DOHH2 (cell line): ENCODE measurements at regions not wholly inside any gene's neighbourhood (a gene's known extent, or its start where the extent isn't known, plus 50 kb on each side); places are given as distances from the start of the nearest gene placed in this dataset.

Source experiments
- H3F3A ChIP-seq: fragments of 200-600 bp; sonication (generic), shearing (Covaris generic); 2 replicates; pipeline ENCODE4 v1.6.0; 2016; ENCODE audit warnings: antibody characterized with exemption, mild to moderate bottlenecking; ENCODE audit not compliant: control insufficient read depth, insufficient read depth
- H3K27ac ChIP-seq: fragments of 200-600 bp; sonication (generic); 2 replicates; pipeline ENCODE4 v1.5.1; 2014; ENCODE audit warnings: low read depth, mild to moderate bottlenecking, low read length, moderate library complexity
- H3K27me3 ChIP-seq: fragments of 200-600 bp; sonication (generic); 2 replicates; pipeline ENCODE4 v1.6.1; 2014; ENCODE audit warnings: mild to moderate bottlenecking, low read length, mixed read lengths; ENCODE audit not compliant: control insufficient read depth
- H3K36me3 ChIP-seq: fragments of 200-600 bp; sonication (generic); 2 replicates; pipeline ENCODE4 v1.6.1; 2014; ENCODE audit warnings: mild to moderate bottlenecking, low read length, moderate library complexity, mixed read lengths; ENCODE audit not compliant: control insufficient read depth
- H3K4me1 ChIP-seq: fragments of 200-600 bp; sonication (generic); 2 replicates; pipeline ENCODE4 v1.6.1; 2014; ENCODE audit warnings: mild to moderate bottlenecking, low read length, mixed read lengths; ENCODE audit not compliant: control insufficient read depth
- H3K4me2 ChIP-seq: fragments of 200-600 bp; sonication (generic); 2 replicates; pipeline ENCODE4 v1.6.0; 2014; ENCODE audit warnings: mild to moderate bottlenecking, low read length, moderate library complexity
- H3K4me3 ChIP-seq: fragments of 200-600 bp; sonication (generic); 2 replicates; pipeline ENCODE4 v1.5.1; 2014; ENCODE audit warnings: mild to moderate bottlenecking, low read length, mixed read lengths
- H3K79me2 ChIP-seq: fragments of 200-600 bp; sonication (generic); 2 replicates; pipeline ENCODE4 v1.6.1; 2014; ENCODE audit warnings: mild to moderate bottlenecking, low read length, mixed read lengths; ENCODE audit not compliant: control insufficient read depth
- H3K9me2 ChIP-seq: fragments of 200-600 bp; sonication (generic); replicated peaks from 2 replicates; pipeline ENCODE4 v1.6.1; 2014; ENCODE audit warnings: mild to moderate bottlenecking, low read length, mixed read lengths; ENCODE audit not compliant: control insufficient read depth
- H3K9me3 ChIP-seq: fragments of 200-600 bp; sonication (generic); 2 replicates; pipeline ENCODE4 v1.6.1; 2014; ENCODE audit warnings: antibody characterized with exemption, low read length, mixed read lengths; ENCODE audit not compliant: control insufficient read depth, insufficient read depth
- H4K20me1 ChIP-seq: fragments of 200-600 bp; sonication (generic); 2 replicates; pipeline ENCODE4 v1.6.0; 2014; ENCODE audit warnings: low read depth, mild to moderate bottlenecking, antibody characterized with exemption, low read length, moderate library complexity; ENCODE audit not compliant: control insufficient read depth, insufficient read depth
- EZH2phosphoT487 ChIP-seq: fragments of 200-600 bp; sonication (generic); IDR thresholded peaks from 2 replicates; pipeline ENCODE4 v1.6.1; 2017; ENCODE audit warnings: borderline replicate concordance, mild to moderate bottlenecking, antibody characterized with exemption, low read length, moderate library complexity, mixed read lengths
- TF ChIP-seq, protein P1 (sequence below): fragments of 200-600 bp; sonication (generic); IDR thresholded peaks from one replicate; pipeline ENCODE4 v1.5.1; 2014; ENCODE audit warnings: antibody characterized with exemption, mild to moderate bottlenecking, low read depth, low read length; ENCODE audit not compliant: poor library complexity, severe bottlenecking

DNA sequence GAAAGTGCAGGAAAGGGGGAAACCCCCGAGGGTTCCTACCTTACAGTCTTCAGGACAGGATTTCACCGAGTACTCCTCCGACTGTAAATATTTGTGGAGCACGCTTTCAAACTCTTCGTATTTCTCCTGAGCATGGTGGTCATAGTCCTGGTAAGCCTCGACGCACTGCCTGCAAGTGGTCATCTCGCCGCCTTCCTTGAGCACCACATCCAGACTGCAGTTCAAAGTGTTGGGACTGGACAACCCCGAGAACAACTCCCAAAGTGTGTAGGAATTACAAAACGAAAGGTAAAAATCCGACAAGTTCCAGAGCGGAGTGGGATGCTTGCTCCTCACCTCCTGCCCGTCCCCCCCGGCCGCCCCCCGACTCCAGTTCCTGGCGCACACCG, 349.7 kb downstream of the LIG4 start:
- H3K27ac ChIP-seq, result no peak overlapping the region

DNA sequence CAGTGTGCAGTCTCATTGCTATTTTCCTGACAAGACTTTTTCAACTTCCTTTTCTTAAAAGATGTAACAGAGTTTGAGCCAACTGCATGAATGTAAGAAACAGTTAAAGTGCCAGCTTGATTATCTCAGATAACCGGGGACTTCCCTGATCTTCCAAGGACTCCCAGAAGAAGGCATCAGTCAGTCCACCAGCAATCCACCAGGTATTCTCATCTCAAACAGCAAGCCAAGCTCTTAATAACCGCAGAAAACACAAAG, 350.1 kb downstream of the LIG4 start:
- Histone ChIP-seq H3K4me1 (no peaks in the 10 kb centered on the region), H3K4me2 (no peak overlapping the region), H3K4me3 (no peak overlapping the region), H3K9me2 (no peaks in the 10 kb centered on the region), H3K27me3 (no peaks in the 10 kb centered on the region), H4K20me1 (no peaks in the 10 kb centered on the region), H3K79me2 (no peaks in the 10 kb centered on the region), H3F3A (no peaks in the 10 kb centered on the region), H3K36me3 (no peaks in the 10 kb centered on the region), H3K27ac (no peak overlapping the region), H3K9me3 (peaks cover 4% of the 10 kb centered on the region; the same call in 1 of the 2 replicates)
- TF ChIP-seq, protein P1, sequence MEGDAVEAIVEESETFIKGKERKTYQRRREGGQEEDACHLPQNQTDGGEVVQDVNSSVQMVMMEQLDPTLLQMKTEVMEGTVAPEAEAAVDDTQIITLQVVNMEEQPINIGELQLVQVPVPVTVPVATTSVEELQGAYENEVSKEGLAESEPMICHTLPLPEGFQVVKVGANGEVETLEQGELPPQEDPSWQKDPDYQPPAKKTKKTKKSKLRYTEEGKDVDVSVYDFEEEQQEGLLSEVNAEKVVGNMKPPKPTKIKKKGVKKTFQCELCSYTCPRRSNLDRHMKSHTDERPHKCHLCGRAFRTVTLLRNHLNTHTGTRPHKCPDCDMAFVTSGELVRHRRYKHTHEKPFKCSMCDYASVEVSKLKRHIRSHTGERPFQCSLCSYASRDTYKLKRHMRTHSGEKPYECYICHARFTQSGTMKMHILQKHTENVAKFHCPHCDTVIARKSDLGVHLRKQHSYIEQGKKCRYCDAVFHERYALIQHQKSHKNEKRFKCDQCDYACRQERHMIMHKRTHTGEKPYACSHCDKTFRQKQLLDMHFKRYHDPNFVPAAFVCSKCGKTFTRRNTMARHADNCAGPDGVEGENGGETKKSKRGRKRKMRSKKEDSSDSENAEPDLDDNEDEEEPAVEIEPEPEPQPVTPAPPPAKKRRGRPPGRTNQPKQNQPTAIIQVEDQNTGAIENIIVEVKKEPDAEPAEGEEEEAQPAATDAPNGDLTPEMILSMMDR, result no peak
- no peak for TF ChIP-seq EZH2phosphoT487

More for the DNA sequence above, 349.7 kb downstream of the LIG4 start:
- no peak overlapping the region for H3K4me2 ChIP-seq
- H3K4me1 ChIP-seq, result no peaks in the 10 kb centered on the region
- H3K4me3 ChIP-seq, result no peak overlapping the region
- no peaks in the 10 kb centered on the region for H3K79me2 ChIP-seq
- H3K9me2 ChIP-seq, result no peaks in the 10 kb centered on the region
- TF ChIP-seq, protein P1, result no peak
- TF ChIP-seq EZH2phosphoT487, result no peak
- H4K20me1 ChIP-seq, result no peaks in the 10 kb centered on the region
- H3K27me3 ChIP-seq, result no peaks in the 10 kb centered on the region
- no peaks in the 10 kb centered on the region for H3K36me3 ChIP-seq
- H3F3A ChIP-seq, result no peaks in the 10 kb centered on the region
- H3K9me3 ChIP-seq, result peaks cover 4% of the 10 kb centered on the region; the same call in 1 of the 2 replicates

DNA sequence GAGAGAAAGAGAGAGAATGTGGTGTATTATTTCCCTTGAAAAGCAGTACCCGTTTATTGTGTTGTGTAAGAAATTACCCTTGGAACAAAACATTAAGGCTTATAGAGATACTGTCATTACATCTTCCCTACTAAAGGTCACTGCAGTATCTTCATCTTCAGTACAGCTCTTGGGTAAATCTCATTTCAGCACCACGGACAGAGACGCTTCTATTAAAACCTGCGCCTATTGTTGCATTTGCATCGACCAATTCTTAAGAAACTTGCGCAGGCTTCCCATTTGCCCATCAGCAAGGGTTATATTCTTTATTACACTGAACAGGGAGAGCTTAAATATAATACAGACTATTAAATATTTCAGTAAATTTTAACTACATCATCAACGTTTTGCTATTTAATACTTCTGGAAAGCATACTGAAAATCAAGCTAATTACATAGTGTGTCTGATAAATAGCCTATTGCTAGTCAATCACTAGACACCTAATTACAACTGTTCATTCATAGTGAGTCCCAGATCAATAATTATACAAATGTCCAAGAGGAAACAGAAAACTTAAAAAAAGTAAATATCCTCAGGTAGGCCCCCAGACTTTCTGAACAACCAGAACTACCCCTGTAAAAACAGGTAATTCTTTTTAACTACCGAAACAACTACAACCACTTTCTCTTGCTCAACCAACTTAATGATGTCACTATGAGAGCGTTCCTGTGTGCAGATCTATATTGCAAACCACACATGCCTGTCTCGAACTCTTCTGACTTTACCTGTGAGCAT, 350.6 kb downstream of the LIG4 start:
- TF ChIP-seq, protein P1, result no peak
- no peak for TF ChIP-seq EZH2phosphoT487
- Histone ChIP-seq H3K36me3 (no peaks in the 10 kb centered on the region), H3K4me2 (no peak overlapping the region), H4K20me1 (no peaks in the 10 kb centered on the region), H3K4me1 (no peaks in the 10 kb centered on the region), H3K4me3 (no peak overlapping the region), H3K9me2 (no peaks in the 10 kb centered on the region), H3F3A (no peaks in the 10 kb centered on the region), H3K79me2 (no peaks in the 10 kb centered on the region), H3K9me3 (peaks cover 4% of the 10 kb centered on the region; the same call in 1 of the 2 replicates), H3K27ac (no peak overlapping the region), H3K27me3 (no peaks in the 10 kb centered on the region)
